HG03432 (cell line): ENCODE measurements at regions not wholly inside any gene's neighbourhood (a gene's known extent, or its start where the extent isn't known, plus 50 kb on each side); places are given as distances from the start of the nearest gene placed in this dataset.

Experiments
- ATAC-seq: cut with Tn5 transposase; IDR thresholded peaks from one replicate; pipeline ENCODE4 v1.9.1; 2021; ENCODE audit warnings: mild to moderate bottlenecking, moderate library complexity; ENCODE audit not compliant: unreplicated experiment

DNA sequence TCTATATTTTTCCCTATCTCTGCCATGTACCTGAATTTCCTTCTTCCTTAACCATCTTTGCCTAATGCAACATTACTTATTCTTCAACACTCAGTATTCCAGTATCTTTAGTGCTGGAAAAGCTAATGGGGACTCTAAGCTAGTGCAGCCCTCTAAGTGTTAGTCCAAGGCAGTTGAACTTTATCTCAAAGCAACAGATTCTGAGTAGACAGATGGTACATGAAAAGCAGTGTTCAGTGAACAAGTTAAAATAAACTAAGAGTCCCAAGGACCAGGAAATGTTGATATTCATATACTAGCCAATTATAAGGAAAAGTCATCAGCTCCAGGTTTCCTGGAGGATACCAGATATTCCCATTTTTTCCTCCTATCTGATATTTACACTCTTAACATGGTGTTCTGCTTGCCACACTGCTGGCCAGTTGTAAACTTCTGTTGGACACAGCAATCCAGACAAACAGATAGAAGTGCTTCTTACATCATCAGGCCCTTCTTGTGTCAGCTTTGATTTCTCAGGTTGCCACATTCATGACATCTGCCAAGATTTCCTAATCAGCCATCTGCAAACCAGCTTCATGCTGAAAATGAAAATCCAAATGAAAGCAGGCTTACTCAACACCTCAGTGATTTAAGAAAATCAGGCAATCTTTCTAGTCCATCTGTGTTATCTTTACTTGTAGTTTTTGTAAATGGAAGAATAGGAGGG lies 255.9 kb upstream of the POU2AF2 start:
- ATAC-seq: no peak

DNA sequence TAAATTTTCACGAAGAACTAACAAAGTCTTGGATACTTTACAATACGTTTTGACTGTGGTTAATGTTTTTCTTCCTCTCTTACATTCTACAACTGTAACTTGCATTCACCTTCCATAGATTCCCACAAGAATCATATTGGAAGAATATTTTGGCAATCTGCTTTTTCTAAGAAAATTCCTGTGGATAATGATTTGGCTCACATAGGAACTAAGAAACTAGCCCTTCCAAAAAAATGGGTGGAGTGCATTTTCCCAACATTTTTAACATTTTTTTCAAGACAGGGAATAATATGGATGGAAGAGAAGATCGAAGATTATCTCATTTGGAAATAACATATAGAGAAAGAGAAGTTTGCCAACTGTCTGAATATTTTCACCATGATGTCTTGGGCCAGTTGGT lies 256.9 kb upstream of the POU2AF2 start:
- no peak for ATAC-seq

DNA sequence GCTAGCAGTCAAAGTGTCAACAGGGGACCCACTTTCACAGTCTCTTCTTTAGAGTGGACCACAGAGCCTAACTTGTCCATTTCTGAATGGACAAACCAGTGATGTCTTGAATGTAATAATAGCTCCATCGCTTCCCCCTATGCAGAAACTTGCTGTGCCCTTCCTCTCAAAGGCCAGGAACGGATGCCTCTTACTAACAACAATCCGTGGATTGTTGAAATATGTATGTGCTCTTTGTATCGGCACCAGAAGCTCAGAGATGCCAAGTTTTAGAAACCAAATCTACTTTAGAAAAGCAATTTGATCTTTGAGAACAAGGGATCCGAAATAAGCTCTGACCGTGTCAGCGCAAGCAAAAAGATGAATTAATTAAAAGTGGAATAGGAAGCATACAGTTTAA lies 259.5 kb upstream of the POU2AF2 start:
- ATAC-seq: no peak

DNA sequence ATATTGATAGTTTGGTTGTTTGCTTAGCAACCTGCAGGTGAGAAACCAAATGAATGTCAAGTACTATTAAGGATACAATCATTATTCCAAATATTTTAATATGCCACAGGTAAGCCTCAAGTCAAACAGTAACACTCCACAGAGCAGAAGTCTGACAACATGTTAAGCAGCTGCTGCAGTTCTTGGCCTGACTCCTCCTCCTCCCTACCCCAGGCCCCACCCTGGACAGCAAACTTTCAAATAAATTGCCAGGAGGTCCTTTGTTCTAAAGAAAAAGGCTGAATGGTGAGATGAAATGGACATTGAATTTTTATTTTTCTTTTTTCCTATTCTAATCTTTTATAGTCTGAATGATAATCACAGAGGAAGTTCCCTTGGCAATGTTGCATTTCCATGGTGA lies 260.0 kb upstream of the POU2AF2 start:
- no peak for ATAC-seq

DNA sequence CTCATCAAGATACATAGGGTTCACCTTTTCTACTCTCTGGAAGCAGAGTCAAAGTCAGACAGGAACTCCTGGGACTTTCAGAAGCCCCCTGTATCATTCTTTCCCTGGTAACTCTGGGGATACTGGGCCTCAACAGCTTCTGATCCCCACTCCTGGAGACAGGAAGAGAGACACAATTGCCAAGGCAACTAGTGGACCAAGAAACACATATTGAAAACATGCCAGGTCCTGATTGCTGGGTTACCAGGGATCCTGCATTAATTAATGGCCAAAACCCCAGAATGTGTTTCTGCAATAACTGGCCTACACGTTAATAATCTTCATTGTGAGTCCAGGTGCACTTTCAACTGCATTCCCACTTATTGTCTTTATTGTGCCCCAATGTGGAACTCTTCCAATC lies 260.8 kb upstream of the POU2AF2 start:
- no peak for ATAC-seq

DNA sequence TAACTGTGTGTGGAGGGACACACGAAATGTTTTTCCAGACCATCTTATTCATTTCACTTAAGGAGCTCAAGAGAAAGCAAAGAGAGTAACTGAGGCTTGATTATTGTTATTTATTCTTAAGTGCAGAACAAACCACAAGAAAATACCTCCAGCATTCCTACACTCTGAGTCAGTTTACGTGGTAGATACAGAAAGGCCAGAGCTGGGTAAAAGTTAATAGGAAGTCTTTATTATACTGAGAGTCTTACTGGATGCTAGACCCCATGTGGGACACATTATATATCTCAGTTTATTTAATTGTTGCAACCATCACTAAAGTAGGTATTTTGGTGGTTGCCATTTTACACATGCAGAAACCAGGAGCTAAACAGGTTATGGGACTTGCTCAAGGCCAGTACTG lies 261.4 kb upstream of the POU2AF2 start:
- ATAC-seq: no peak

DNA sequence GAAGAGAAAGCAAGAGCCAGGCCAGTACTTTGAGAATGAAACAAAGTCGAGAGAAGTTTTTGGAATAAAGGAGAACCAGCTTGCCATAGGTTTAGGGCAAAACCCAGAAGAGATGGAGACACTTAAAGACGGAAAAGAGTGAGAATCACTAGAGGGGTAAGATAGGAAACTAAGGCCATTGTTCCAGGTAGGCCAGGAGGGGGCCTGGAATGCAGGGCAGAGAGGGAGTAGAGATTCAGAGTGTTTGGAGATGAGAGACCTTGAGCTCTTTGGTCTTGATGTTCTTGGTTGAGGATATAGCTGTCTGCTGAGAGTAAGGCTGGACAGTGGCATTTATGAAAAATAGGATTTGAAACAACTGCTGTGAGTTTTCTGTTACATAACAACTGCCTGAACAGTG lies 263.3 kb upstream of the POU2AF2 start:
- ATAC-seq: no peak

DNA sequence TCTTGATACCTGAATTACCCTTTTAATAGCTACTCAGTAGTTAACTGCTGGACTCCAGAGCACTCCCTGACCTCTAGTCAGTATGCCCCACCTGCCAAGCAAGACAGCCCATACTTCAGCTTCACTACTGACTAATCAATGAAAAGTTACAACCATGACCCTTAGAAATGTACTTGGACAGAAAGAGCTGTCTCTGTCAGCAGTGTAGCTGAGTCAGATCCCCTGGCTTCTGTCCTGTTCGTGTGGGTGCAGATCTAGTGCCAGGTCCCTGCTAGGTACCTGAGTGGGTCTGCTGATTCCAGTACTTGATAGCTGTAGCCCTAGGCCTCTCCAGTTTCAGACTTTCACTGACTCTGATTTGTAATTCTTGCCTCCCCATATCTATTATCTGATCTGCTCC lies 265.8 kb upstream of the POU2AF2 start:
- ATAC-seq: no peak

DNA sequence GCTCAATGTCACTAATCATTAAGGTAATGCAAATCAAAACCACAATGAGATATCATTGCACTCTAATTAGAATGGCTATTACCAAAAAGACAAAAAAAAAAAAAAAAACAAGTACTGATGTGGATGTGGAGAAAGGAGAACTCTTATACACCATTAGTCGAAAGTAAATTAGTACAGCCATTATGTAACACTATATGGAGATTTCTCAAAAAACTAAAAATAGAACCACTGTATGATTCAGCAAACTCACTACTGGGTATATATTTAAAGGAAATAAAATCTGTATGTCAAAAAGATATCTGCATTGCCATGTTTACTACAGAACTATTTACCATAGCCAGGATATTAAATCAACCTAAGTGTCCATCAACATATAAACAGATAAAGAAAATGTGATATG lies 265.4 kb upstream of the ARHGAP20 start:
- ATAC-seq: no peak

DNA sequence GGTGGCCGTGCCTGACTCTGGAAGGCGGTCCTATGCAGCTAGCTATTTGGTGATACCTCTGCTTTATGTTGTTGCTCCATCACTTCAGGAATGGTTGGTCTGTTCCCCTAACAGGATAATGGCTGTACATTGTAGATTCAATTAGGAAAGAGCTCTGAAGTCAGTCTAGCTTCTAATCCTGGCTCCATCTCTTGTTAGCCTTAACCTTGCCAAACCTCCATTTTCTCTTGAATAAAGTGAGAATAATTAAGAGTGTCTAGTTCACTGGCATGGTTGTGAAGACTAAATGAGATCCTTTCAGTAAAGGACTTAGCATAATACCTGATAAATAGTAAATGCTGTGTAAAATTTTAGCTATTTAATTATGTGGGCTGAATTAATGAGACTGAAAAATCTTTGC lies 262.5 kb upstream of the ARHGAP20 start:
- ATAC-seq: no peak

DNA sequence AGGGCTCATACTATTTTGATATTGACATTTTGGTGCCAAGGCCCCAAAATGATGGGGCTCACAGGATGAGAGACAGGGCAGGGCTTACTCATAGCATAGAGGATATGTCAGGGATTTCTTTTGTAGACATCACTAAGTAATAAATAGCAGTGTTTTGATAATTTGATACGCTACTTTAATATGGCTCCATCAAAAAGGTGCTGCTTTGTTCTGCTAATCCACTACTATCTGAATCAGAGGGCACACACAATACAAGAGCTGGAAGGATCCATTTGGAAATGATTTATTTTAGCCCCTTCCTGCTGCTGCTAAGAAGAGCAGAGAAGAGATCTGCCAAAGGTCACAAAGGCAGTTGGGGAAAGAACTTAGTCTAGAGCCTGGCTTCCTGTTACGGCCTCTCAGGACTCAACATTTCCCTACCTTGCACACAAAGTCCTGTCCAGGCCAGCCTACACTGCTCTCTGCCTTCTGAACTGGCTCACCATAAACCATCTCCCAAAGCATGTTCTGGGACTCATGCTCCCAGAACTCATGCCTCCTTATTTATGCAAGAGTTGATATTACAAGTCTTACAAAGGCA lies 261.3 kb upstream of the ARHGAP20 start:
- ATAC-seq: no peak

DNA sequence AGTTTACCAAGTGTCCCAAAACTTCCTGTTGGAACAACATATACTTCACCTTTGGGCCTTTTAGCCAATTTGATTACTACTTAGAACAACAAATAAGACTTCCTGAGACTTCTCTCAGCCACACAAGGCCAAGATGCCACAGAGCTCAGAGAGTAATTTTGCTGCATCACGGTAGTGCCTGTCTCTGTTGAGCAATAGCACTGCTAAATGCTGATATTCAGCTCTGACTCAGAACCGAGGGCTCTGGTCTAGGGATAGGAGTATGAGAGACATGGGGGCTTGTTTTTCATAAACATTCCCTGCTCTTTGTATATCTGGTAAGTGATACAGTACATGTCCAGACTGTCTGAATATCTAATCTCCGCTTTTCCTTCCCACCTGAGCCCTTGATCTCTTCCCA lies 260.4 kb upstream of the ARHGAP20 start:
- no peak for ATAC-seq

DNA sequence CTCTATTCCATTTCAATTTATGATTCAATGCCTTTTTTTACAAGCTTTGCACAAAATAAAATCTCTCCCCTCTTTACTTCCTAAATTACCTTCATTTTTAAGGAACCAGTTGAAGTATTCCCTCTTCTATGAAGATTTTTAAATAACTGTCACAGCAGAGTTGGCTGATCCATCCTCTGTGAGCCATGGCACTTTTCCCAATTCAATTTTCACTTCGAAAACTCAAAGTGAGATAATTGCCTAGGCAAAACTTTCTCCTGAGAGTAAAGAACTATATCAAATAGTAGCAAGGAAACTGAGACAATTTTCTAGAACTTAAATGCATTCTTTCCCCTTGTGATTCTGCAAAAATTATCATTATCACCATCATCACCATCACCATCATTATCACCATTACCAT lies 259.9 kb upstream of the ARHGAP20 start:
- ATAC-seq: no peak

DNA sequence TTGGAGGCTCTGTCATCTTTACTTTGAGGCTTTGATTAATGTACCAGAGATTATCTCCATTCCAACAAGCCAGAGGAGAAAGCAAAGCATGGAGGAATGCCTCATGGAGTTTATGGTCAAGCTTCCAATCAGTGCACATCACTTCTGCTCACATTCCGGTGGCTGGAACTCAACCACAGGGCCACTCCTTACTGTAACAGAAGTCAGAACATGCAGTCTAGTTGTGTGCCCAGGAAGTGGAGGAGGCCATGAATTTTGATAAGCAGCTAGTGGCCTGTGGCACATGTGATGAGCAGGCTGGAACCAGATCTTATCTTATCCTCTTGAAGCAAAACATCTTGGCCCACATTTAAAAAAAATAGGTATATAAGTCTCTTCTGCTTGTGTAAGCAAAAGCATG lies 258.9 kb upstream of the ARHGAP20 start:
- no peak for ATAC-seq

DNA sequence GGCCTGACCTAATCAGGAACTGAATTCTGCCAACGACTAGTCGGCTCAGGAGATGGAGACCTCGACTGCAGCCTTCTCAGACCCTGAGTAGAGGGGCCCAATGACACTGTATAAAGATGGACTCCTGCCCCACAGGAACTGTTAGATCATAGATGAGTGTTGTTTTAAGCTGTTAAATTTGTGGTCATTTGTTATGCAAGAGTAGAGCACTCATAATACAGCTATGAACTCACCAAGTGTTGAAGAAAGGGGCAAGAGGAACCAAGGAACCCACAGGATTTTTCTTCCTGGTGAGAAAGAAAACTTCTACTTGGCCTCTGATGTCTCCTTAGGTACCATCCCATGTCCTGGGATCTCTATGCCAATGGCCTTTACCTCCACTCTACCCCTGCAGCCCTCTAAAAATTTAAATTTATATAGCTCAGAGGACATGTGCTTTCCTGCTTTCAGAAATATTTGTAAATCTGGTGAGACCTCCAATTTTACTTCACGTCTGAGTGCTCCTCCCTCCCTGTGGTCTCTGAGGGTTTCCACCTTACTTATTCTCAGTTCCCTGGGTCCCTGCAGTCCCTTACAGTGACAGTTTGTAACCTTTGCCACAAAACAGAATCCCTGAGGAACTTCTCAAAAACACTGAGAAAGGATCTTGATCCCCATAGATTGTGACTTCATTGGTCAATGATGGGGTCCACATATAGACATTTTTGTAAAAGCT lies 256.3 kb upstream of the ARHGAP20 start:
- ATAC-seq: no peak

DNA sequence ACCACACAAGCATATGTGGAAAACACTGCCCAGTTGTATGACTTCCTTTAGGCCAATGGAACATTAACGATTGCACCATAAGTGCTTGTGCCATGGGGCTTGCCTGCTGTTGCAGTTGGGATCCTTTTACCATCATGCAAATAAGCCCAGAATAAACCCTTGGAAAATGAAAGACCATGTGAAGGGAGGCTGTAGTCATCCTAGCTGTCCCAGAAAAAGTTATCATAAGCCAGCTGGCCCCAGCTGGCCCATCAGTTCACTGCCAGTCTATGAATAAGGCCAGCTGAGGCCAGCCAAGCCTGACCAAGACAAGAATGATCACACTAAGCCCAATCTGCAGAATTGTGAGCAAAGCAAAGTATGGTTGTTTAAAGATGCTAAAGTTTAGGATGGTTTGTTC lies 253.9 kb upstream of the ARHGAP20 start:
- ATAC-seq: no peak

DNA sequence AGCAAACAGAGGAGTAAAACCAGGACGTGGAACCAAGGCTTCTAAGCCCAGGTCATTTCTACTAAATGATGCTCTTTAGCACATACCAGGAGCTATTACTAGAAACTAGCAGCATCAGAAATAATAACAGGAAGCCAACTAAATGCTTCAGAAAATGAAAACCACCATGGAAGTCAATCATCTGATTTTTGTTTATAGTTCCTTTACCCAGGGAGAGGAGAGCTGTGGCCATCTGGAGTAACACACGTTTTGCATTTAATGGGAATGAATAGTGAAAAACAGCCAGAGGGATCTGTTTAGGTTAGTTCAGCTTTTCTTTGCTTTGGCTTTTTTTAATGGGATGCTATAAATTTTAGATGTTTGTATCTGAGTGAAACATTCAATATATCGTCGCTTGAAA lies 250.7 kb upstream of the ARHGAP20 start:
- no peak for ATAC-seq

DNA sequence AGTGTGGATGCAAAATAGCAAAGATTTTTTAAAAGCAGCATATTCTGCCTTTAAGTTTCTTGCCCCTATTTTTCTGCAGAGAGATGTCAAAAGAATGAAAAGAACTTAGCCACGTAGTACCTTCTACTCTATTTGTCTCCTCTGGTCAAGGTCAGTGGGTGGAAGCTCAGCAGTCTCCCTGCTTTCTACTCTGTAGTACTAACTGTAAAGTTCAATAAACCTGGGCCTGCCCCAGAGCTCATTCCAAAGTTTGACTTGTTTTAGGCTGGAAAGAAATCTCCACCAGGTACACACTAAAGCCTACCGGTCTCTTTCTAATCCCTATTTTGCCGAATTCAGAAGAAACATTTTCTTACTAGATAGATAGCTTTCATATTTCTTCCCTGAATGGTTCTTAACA lies 247.9 kb upstream of the ARHGAP20 start:
- ATAC-seq: no peak

DNA sequence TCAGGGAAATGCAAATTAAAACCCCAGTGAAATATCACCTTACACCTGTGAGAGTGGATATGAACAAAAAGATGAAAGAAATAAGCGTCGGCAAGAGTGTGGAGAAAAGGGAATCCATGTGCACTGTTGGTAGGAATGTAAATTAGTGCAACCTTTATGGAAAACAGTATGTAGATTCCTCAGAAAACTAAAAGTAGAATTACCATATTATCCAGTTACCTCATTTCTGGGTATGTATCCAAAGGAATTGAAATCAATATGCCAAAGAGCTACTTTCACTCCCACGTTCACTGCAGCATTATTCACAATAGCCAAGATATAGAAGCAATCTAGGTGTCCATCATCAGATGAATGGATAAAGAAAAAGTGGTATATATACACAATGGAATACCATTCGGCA lies 246.0 kb upstream of the ARHGAP20 start:
- ATAC-seq: no peak

DNA sequence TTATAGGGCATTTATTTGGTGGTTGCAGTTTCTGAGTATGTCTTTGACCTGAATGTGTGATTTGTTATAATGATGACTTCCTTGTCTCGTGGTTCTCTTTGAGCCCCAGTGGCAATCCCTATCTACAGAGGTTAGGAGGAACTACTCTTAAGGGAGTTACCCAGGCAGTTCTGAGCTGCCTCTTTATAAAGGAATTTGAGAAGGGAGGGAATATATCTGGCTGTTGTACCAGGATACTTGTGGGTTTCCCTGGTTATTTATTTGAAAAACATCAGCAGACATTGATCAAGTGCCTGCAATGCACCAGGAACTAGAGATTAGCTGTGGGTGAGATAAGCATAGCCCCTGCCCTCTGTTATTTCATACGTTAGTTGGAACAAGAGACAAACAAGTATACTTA lies 243.5 kb upstream of the ARHGAP20 start:
- ATAC-seq: no peak

DNA sequence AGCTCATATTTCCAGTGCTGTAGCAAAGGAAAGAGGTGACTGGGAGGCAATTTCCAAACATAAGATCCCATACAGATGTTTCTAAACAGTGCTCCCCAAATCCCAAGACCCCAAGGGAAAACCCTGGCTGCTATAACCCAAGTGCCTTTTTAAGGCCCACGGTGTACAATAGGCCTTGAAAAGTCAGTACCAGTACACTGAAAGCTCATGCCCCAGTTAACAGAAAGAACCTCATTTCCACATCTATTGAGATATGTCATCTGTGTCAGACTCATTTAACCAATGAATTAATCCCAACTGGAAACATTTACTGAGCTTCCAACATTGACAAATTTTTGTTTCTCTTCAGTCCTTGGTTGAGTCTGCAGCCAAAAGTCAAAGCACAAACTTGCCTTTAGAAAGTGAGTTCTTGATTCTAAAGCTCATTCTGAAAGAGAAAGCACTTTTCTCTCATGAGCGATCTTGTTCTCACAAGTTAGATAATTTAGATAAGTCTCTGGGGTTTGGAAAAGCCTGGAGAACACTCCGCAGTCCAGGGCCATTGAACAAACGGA lies 239.8 kb upstream of the ARHGAP20 start:
- ATAC-seq: no peak
